Omental fat pad (tissue), 3 donors: ENCODE measurements at regions not wholly inside any gene's neighbourhood (a gene's known extent, or its start where the extent isn't known, plus 50 kb on each side); places are given as distances from the start of the nearest gene placed in this dataset.

Experiments
- ATAC-seq: fragments of 150-250 bp; one replicate; pipeline ENCODE4 v1.9.1; 2016; ENCODE audit warnings: mild to moderate bottlenecking, moderate library complexity; ENCODE audit not compliant: low FRiP score
- DNase-seq: peaks from one replicate; pipeline ENCODE4 v3.0.0-alpha.2; 2019; ENCODE audit warnings: low spot score
- CTCF ChIP-seq, 3 donors: fragments of 450-650 bp; IDR thresholded peaks; one replicate each; pipeline ENCODE4 v1.5.1; 2016 to 2017; ENCODE audit warnings: antibody characterized with exemption in 3 of 3, mild to moderate bottlenecking in 3 of 3, moderate library complexity in 2 of 3

- TF ChIP-seq CTCF (IDR thresholded peaks at IDR 0.05), result no peak
- DNase-seq (no peak), ATAC-seq (no peak)
Observed at GRCh38 chr2:8398040-8398668, 283.7 kb upstream of the ID2 start.

- no peak for DNase-seq
- TF ChIP-seq CTCF (IDR thresholded peaks at IDR 0.05), result no peak
- no peak for ATAC-seq
Observed at GRCh38 chr2:8399731-8400130, 282.1 kb upstream of the ID2 start.

- no peak for TF ChIP-seq CTCF (IDR thresholded peaks at IDR 0.05)
- DNase-seq (no peak), ATAC-seq (no peak)
Observed at GRCh38 chr2:8400196-8400595, 281.7 kb upstream of the ID2 start.

GRCh38 chr2:8402222-8402621 is 279.6 kb upstream of the ID2 start:
- DNase-seq (no peak), ATAC-seq (no peak)
- no peak for TF ChIP-seq CTCF (IDR thresholded peaks at IDR 0.05)

- ATAC-seq, result no peak
- DNase-seq, result no peak
- TF ChIP-seq CTCF (IDR thresholded peaks at IDR 0.05), result no peak
Observed at GRCh38 chr2:8403876-8404275, 278.0 kb upstream of the ID2 start.

- no peak for TF ChIP-seq CTCF (IDR thresholded peaks at IDR 0.05)
- DNase-seq, result no peak
- ATAC-seq, result no peak
Observed at GRCh38 chr2:8405334-8405733, 276.5 kb upstream of the ID2 start.

- ATAC-seq, result no peak
- DNase-seq, result no peak
- TF ChIP-seq CTCF (IDR thresholded peaks at IDR 0.05), result no peak
Observed at GRCh38 chr2:8406271-8406670, 275.6 kb upstream of the ID2 start.
